ENCODE measurements at regions not wholly inside any gene's neighbourhood (a gene's known extent, or its start where the extent isn't known, plus 50 kb on each side); places are given as distances from the start of the nearest gene placed in this dataset.

- no peak for TF ChIP-seq GABPA (IDR thresholded peaks at IDR 0.05; ENCODE audit: low read depth)
- TF ChIP-seq, protein P1, sequence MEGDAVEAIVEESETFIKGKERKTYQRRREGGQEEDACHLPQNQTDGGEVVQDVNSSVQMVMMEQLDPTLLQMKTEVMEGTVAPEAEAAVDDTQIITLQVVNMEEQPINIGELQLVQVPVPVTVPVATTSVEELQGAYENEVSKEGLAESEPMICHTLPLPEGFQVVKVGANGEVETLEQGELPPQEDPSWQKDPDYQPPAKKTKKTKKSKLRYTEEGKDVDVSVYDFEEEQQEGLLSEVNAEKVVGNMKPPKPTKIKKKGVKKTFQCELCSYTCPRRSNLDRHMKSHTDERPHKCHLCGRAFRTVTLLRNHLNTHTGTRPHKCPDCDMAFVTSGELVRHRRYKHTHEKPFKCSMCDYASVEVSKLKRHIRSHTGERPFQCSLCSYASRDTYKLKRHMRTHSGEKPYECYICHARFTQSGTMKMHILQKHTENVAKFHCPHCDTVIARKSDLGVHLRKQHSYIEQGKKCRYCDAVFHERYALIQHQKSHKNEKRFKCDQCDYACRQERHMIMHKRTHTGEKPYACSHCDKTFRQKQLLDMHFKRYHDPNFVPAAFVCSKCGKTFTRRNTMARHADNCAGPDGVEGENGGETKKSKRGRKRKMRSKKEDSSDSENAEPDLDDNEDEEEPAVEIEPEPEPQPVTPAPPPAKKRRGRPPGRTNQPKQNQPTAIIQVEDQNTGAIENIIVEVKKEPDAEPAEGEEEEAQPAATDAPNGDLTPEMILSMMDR (IDR thresholded peaks at IDR 0.05; ENCODE audit: insufficient read depth, low read length) = no peak
- no peak for TF ChIP-seq POLR2AphosphoS5 (IDR thresholded peaks at IDR 0.05; ENCODE audit: low read depth)
- TF ChIP-seq, protein P2, sequence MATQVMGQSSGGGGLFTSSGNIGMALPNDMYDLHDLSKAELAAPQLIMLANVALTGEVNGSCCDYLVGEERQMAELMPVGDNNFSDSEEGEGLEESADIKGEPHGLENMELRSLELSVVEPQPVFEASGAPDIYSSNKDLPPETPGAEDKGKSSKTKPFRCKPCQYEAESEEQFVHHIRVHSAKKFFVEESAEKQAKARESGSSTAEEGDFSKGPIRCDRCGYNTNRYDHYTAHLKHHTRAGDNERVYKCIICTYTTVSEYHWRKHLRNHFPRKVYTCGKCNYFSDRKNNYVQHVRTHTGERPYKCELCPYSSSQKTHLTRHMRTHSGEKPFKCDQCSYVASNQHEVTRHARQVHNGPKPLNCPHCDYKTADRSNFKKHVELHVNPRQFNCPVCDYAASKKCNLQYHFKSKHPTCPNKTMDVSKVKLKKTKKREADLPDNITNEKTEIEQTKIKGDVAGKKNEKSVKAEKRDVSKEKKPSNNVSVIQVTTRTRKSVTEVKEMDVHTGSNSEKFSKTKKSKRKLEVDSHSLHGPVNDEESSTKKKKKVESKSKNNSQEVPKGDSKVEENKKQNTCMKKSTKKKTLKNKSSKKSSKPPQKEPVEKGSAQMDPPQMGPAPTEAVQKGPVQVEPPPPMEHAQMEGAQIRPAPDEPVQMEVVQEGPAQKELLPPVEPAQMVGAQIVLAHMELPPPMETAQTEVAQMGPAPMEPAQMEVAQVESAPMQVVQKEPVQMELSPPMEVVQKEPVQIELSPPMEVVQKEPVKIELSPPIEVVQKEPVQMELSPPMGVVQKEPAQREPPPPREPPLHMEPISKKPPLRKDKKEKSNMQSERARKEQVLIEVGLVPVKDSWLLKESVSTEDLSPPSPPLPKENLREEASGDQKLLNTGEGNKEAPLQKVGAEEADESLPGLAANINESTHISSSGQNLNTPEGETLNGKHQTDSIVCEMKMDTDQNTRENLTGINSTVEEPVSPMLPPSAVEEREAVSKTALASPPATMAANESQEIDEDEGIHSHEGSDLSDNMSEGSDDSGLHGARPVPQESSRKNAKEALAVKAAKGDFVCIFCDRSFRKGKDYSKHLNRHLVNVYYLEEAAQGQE (IDR thresholded peaks at IDR 0.05; ENCODE audit: insufficient replicate concordance, low read depth) = no peak
- TF ChIP-seq SPI1 (IDR thresholded peaks at IDR 0.05; ENCODE audit: borderline replicate concordance, low read depth) = no peak
- Histone ChIP-seq H3K27me3 (ENCODE audit: insufficient read depth, poor library complexity, severe bottlenecking) (no peaks in the 10 kb centered on the region), H3K4me3 (replicated peaks; ENCODE audit: insufficient read depth, low read length) (peak overlapping the region; percentile 58), H3K27ac (replicated peaks) (peak overlapping the region; percentile 58)
- peak; percentile 76 to 90 for DNase-seq (ENCODE audit: low read depth in 1 of 2, low spot score in 1 of 2)
These were observed 125.1 kb downstream of the C9orf50 start for GRCh38 chr9:129495620-129496472.

GRCh38 chr9:129494113-129494789, 126.7 kb downstream of the C9orf50 start:
- Histone ChIP-seq H3K27me3 (ENCODE audit: insufficient read depth, poor library complexity, severe bottlenecking) (no peaks in the 10 kb centered on the region), H3K27ac (replicated peaks) (no peak overlapping the region), H3K4me3 (replicated peaks; ENCODE audit: insufficient read depth, low read length) (no peak overlapping the region)
- TF ChIP-seq SPI1 (IDR thresholded peaks at IDR 0.05; ENCODE audit: borderline replicate concordance, low read depth) = no peak
- no peak for TF ChIP-seq POLR2AphosphoS5 (IDR thresholded peaks at IDR 0.05; ENCODE audit: low read depth)
- TF ChIP-seq, protein P1 (IDR thresholded peaks at IDR 0.05; ENCODE audit: insufficient read depth, low read length) = no peak
- TF ChIP-seq, protein P2 (IDR thresholded peaks at IDR 0.05; ENCODE audit: insufficient replicate concordance, low read depth) = no peak
- DNase-seq (ENCODE audit: low read depth in 1 of 2, low spot score in 1 of 2) = no peak

DNA sequence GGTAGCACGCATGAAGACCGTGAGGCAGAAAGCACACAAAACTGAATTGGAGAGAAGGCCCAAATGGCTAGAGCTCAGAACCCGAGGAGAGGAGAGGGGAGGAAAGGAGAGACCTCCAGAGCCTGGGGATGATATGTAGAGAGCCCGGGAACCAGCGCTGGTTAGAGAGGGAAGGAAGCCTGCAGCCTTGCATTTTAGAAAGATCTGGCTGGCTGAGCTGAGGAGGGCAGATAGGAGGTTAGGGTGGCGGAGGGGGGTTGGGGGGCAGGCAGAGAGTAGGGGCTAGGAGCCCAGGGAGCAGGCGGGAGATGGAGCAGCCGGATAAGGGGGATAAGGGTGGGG, 127.2 kb downstream of the C9orf50 start:
- H3K4me3 ChIP-seq (replicated peaks; ENCODE audit: insufficient read depth, low read length) = no peak overlapping the region
- H3K27ac ChIP-seq (replicated peaks) = no peak overlapping the region
- no peak for TF ChIP-seq GABPA (IDR thresholded peaks at IDR 0.05; ENCODE audit: low read depth)
- no peak for TF ChIP-seq SPI1 (IDR thresholded peaks at IDR 0.05; ENCODE audit: borderline replicate concordance, low read depth)
- no peak for TF ChIP-seq POLR2AphosphoS5 (IDR thresholded peaks at IDR 0.05; ENCODE audit: low read depth)
- TF ChIP-seq, protein P1 (IDR thresholded peaks at IDR 0.05; ENCODE audit: insufficient read depth, low read length) = no peak
- TF ChIP-seq, protein P2 (IDR thresholded peaks at IDR 0.05; ENCODE audit: insufficient replicate concordance, low read depth) = no peak
- DNase-seq (ENCODE audit: low read depth in 1 of 2, low spot score in 1 of 2) = no peak
- no peaks in the 10 kb centered on the region for H3K27me3 ChIP-seq (ENCODE audit: insufficient read depth, poor library complexity, severe bottlenecking)

Data from HL-60 (cell line).